GM21576 (cell line): ENCODE measurements at regions not wholly inside any gene's neighbourhood (a gene's known extent, or its start where the extent isn't known, plus 50 kb on each side); places are given as distances from the start of the nearest gene placed in this dataset.
"Not testable (repeated sequence)": the region's sequence is repeated elsewhere in the genome, so short reads cannot be mapped to it uniquely, and the experiment has no call there.

ENCODE experiments used
- ATAC-seq: cut with Tn5 transposase; IDR thresholded peaks from one replicate; pipeline ENCODE4 v1.9.1; 2021; ENCODE audit warnings: mild to moderate bottlenecking, moderate library complexity; ENCODE audit not compliant: unreplicated experiment

- no peak for ATAC-seq
Observed at GRCh38 chr12:124477107-124477915, 90.1 kb downstream of the NCOR2 start.

- ATAC-seq, result no peak
Observed at GRCh38 chr12:124476011-124476400, 91.4 kb downstream of the NCOR2 start.

DNA sequence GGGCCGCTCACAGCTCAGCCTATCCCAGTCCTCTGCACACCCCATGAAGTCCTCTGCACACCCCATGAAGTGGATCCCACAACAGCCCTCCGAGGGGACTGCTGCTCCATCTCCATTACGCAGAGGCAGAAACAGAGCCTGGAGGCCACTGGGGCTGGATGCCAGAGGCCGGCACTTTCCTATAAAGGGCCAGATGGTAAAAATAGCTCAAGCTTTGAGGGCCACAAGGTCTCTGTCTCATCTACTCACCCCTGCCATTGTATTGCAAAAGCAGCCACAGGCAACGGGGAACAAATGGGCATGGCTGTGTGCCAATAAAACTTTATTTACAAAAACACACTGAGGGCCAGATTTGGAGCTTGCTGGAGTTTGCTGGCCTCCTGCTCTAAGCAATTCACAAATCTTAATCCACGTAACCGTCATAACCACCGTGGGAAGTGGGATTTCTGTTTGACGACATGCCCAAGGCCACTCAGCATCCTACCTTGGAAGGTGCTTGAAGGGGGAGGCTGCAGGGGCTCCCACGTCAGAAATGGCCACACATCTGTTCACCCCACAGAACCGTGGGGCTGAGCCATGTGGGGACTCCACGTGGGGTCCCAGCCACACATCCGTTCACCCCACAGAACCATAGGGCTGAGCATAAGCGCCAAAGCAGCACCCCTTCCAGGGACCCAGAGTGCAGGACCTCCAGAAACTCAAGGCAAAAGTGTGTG is 92.0 kb downstream of the NCOR2 start:
- ATAC-seq, result no peak

GRCh38 chr12:124474709-124475108 is 92.7 kb downstream of the NCOR2 start:
- no peak for ATAC-seq

DNA sequence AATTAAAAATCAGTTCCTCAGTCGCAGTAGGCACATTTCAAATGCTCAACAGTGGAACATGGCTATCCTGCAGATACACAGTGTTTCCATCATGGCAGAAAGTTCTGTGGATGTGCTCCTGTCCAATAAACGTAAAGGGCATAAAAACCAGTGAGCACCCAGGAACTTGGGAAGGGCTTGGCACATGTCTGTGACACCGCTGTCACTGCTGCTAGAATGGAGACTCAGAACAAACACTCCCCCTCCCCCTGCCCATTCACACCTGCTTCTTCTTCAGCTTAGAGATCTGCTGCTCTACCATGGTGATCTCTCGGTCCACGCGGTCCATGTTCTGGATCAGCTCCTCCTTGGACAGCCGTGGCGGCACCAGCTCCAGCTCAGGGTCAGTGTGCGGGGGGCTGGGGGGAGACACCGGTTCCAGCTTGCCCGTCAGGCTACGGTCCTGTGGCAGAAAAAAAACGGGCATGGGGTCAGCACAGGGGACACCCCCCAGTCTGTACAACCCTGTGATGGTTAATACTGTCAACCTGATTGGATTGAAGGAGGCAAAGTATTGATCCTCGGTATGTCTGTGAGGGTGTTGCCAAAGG is 94.6 kb downstream of the NCOR2 start:
- ATAC-seq, result no peak

- ATAC-seq, result no peak
Observed at GRCh38 chr12:124471828-124472227, 95.6 kb downstream of the NCOR2 start.

- ATAC-seq, result no peak
Observed at GRCh38 chr12:124470806-124471205, 96.6 kb downstream of the NCOR2 start.

DNA sequence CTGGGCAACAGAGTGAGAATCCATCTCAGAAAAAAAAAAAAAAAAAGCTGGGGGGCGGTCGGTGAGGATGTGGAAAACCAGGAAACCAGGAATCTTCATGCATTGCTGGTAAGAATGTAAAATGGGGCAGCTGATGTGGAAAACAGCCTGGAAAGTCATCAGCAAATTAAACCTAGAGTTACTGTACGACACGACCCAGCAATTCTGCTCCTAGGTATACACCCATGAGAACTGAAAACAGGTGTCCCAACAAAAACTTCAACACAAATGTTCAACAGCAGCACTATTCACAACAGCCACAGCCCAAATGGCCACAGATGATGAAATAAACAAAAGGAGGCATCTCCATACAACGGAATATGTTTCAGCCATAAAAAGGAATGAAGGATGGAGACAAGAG is 97.3 kb downstream of the NCOR2 start:
- no peak for ATAC-seq

GRCh38 chr12:124469193-124469888 is 98.1 kb downstream of the NCOR2 start:
- ATAC-seq, result no peak

DNA sequence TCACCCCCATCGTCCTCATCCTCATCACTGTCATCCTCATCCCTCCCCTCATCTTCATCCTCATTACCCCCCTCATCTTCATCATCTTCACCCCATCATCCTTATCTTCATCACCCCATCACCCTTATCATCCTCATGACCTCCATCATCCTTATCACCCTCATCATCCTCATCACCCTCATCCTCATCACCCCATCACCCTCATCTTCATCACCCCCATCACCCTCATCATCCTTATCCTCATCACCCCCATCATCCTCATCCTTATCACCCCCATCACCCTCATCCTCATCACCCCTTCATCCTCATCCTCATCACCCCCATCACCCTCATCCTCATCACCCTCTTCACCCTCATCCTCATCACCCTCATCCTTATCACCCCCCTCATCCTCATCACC is 99.9 kb downstream of the NCOR2 start:
- not testable (repeated sequence) for ATAC-seq

DNA sequence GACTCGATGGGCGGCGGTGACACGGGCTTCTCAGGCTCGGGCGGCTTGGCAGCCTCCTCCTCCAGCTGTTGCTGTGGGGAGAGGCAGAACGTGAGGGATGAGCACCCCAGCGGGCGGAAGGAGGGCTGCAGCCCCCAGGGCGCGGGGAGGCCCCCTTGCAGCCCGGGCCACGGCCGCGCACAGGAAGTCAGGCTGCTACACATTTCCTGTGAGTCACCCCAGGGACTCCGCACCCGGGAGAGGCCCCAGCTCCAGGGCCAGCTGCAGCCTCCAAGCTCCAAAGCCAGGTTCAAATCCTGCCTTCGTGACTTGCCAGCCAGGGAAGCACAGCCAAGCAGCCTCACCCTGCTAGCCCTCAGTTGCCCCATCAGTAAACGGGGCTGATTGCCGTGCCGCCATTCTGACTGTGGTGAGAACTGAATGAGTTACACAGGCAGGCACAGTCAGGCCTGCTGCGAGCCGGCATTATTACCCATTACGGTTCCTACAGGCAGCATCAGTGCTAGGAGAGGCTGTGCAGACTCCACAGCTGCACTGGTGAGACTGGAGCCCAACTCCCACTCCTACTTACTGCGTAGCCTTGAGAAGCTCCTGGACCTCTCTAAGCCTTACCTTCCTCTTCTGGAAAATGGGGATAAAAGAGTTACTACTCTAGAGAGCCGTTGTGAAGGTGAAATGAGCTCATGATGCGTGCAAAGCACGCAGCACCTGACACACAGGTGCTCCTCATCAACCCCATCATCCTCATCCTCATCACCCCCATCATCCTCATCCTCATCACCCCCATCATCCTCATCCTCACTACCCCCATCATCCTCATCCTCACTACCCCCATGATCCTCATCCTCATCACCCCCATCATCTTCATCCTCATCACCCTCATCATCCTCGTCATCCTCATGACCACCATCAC is 100.9 kb downstream of the NCOR2 start:
- peak; percentile 90 for ATAC-seq

- ATAC-seq, result no peak
Observed at GRCh38 chr12:124465473-124465872, 101.9 kb downstream of the NCOR2 start.

DNA sequence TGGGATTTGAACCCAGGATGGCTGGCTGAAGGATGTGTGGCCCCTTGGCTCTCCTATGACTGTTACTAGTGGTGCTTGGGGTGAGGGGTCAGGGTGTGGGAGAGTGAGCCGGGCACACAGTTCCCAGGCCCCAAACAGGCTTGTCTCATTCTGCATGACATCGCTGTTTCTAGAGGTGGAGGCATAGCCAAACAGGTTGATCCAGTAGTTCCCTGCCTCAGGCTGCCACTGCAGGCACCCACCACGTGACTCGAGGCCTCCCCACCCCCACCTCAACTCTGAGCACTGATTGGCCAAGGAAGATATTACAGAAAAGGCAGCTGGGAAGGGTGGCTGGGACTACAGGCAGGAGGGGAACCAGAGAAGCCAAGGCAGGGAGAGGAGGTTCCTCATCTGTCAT is 102.6 kb downstream of the NCOR2 start:
- ATAC-seq, result no peak

DNA sequence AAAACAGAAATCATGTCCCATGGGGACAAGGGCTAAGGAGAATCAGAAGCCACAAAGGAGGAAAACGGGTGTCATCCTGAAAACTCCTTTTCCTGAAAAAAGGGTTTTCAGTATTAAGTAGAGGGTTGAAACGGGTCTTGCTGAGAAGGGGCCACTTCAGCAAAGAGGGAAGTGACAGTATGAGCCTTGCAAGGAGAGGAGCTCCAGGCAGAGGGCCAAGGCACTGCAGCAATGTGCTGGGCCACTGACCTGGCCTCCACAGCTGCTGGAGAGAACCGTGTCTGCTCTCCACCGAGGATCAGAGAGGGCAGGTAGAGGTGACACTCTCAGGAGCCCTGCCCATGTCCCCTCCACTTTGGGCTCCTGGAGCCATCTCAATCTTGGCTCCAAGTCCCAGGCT is 103.3 kb downstream of the NCOR2 start:
- ATAC-seq, result no peak

DNA sequence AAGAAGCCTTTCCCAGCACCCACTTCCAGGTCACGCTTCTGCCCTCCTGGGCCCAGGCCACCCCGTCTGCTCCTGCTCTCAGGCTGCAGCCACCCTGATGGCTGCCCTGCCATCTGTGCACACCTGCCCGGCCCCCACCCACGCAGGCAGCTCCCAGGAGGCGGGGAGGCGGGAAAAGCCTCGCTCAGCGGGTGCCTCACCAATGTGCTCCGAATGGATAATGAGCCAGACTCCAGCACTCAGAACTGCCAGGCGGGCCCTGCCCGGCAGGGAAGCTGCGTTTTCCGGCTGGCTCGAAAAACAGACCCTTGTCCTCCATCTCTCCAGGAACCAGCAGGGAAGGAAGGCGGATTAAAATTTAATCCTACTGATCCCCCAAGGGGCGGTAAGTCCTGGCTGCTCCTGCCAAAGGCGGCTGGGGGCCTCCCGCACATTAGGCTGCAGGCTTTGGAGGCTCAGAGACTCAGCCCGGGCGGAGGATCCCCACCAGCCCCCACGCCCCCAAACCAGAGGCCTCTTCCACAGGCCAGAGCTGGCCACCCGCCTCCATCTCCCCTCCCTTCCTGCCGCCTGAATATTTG is 104.0 kb downstream of the NCOR2 start:
- no peak for ATAC-seq

GRCh38 chr12:124462750-124463149 is 104.7 kb downstream of the NCOR2 start:
- ATAC-seq, result no peak

GRCh38 chr12:124461851-124462623 is 105.4 kb downstream of the NCOR2 start:
- no peak for ATAC-seq

- ATAC-seq, result no peak
Observed at GRCh38 chr12:124461241-124461673, 106.2 kb downstream of the NCOR2 start.

- no peak for ATAC-seq
Observed at GRCh38 chr12:124460771-124461170, 106.6 kb downstream of the NCOR2 start.
